ENCODE measurements at regions not wholly inside any gene's neighbourhood (a gene's known extent, or its start where the extent isn't known, plus 50 kb on each side); places are given as distances from the start of the nearest gene placed in this dataset.
"Not testable (repeated sequence)": the region's sequence is repeated elsewhere in the genome, so short reads cannot be mapped to it uniquely, and the experiment has no call there.

DNA sequence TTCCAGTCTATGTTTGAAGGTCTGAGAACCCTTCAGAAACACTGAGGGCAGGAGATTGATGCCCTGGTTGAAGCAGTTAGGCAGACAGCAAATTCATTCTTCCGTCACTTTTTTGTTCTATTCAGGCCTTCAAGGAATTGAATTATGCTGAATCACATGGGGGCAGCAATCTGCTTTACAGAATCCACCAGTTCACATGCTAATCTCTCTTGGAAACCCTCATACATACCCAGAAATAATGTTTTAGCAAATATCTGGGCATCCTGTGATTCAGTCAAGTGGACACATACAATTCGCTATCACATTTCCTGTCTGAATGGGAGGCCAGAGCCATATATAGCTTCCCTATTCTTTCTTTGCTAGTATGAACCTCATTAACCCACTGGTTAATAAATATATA lies 301.4 kb upstream of the CNTNAP5 start:
- no peak for DNase-seq

DNA sequence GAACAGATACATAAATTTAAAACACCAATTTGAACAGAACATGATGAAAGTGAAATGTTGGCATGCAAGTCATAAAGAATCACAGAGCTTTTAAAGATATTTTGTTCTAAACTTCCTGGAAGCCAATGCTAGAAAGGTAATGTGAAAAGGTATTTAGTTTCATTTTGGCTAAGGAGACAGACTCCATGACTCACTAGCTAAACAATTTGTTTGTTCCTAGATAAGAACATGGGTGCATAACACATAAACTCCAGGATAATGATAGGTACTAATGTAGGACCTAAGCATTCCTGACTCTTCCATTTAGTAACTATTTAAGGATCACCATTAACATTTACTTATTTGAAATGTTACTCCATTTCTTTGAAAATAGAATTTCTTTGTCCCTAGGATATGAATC lies 292.5 kb upstream of the CNTNAP5 start:
- DNase-seq: no peak

DNA sequence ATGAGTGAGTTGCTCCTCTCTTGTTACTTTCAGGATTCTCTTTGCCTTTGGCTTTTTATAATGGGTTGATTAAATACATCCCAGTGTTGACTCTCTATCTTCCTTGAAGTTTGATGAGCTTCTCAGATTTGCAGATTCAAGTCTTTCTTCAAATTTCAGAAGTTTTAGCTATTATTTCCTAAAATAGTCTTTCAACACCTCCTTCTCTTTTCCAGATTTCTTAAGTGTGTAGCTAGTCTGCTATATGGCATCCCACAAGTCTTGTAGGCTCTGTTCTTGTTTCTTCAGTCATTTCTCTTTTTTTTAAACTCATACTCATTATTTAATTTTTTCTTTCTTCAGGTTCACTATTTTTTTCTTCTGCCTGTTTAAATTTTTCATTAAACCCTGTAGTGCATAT lies 287.7 kb upstream of the CNTNAP5 start:
- no peak for DNase-seq

DNA sequence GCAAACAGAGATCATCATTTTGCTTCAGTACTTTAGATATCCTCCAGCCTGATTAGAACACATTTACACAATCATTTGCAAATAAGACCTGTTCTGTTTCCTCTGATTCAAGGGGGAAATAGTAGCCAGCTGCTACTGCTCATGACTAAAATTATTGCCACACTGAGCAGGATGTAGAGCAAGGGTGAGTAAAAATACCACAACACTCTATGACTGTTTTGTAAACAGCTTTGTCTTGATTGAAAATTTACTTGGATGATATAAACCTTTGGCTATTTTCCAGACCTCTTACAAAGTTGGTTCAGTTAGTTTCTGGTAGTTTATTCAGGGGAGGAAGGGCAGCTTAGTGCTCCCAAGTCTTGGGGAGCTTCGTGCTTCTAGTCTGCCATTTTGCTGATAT lies 286.4 kb upstream of the CNTNAP5 start:
- no peak for DNase-seq

DNA sequence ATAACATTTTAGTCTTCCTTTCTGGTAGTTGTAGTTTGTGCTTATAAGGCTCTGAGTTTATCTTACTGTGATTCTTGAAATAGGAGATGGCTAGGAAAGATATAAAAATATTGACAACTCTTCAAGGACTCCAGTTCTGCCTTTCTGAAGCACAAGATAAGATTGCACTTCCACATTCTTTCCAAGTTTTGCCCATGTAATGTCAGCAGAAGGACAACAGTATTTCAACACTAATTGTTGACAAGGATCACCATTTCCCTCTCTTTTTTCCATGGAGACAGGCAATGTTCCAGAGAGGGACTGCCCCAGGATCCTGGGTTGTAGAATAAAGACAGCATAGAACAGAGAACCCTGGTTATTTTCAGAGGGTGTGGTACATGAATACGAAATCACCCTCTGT lies 279.1 kb upstream of the CNTNAP5 start:
- no peak for DNase-seq

DNA sequence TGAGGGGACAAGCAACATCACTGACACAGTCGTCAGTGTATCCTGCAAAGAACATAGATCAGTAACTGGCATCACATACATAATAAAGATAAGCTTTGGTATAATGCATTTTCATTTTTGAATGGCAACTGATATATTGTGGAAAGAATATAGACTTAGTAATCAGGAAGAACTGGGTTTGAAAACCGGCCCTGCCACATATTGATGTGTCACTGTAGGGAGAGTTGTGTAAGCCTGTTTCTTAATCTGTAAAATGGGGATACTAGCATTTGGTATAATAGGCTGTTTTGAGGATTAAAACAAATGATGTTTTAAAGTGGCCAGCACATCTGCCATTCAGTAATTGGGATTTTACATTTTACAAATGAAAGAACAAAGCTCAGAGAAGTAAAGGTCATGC lies 277.8 kb upstream of the CNTNAP5 start:
- DNase-seq: no peak

DNA sequence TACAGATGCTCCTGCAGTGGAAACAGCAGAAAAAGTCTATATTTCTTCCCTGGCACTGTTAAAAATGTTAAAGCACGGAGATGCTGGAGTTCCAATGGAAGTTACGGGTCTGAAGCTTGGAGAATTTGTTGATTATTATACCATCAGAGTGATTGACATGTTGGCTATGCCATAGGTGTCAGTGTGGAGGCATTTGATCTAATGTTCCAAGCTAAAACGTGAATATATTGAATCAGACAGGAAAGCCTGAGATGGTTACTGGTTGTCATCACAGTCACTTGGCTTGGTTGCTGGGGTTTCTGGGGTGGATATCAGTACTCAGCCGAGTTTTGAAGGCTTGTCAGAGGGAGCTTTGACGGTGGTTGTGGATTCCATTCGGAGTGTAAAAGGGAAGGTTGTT lies 262.9 kb upstream of the CNTNAP5 start:
- no peak for DNase-seq

DNA sequence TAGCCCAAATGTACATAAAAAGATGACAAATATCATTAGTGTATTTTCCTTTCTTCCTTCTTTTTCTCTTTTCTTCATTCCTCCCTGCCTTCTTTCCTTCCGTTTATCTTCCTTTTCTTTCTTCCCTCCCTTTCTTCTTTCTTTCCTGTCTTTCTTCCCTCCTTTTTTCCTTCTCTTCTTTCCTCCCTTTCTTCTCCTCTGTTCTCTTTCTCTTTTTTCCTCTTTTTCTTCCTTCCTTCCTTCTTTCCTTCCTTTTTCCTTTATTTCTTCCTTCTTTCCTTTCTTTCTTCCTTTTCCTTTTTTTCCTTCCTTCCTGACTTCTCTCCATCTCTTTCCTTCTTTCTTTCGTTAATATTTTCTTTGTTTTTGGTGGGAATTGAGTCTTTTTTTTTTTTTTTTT lies 256.9 kb upstream of the CNTNAP5 start:
- DNase-seq: no peak

DNA sequence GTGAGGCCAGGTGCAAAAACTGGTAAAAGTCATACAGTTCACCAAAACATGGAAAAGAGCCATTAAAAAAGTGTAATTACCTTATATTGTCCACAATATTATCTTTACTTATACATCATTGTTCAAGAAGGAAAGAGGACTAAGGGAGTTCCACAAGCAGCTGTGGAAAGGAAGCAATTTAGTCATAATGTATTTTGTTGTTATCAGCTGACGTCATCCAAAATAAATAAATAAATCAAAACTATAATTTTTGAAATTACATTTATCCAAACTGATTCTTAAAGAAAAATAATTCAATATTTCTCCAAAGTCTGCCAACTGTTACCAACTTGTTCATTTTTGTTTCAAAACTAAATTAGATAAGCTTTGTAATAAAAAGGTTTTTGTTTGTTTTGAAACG lies 256.1 kb upstream of the CNTNAP5 start:
- DNase-seq: no peak

DNA sequence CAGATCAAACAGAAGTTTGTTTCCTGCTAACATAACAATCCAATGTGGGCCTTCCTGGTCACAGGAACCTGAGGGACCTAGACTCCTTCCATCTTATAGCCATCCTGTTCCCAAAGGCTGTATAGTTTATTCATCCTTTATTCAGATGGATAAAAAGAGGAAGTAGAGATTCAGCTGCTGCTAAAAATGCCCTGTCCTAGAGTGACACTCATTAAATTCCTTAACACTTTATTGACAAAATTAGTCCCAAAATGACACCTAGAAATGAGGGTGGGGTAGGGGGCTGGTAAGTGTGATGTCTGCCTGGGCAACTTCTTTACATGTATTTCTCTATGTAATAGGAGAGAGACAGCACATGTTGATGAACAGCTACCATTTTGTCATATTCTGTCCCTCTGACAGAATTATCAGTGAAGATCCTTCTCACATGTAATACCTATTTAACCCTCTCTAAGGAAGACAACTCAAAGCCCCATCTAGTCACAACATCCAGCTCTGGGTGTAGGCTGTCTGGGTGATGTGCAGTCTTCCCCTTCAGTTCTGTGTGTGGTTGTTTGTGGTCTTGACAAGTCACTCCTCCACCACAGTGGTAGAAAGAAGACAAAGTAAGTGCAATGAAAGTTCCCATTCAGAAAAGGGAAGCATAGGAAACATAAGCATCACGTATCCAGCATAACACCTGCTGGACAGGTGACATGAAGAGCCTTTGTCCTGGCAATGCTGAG lies 253.9 kb upstream of the CNTNAP5 start:
- DNase-seq: no peak

DNA sequence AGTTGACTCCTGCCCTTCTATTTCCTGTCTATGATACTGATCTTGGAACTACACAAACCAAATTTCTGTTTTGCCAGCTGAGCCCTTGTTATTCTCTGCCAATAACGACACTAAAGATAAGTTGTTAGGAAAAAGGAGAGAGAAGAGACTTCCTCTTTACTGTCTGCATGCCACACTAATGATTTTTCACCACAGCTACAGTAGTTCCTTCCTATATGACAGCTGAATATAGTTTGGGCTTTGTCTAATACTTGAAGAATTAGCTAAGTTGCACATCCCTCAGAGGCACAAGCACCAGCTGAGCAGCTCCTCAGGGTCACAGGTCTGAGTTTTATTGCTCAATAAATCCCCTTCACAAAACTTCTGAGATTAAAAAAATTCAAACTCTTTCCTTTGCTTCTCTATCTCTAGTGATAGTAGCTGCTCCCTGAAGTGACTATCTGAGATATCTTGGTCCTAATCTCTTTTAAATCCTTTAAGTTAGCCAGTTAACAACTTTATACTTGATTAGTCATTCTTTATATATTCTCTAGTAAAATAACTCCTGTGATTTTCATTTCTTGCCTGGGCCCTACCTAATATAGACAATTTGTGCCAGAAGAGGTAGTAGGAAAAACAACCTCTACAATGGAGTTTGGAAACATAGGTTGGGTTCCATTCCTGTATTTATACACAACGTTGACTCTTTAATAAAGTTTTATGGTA lies 253.0 kb upstream of the CNTNAP5 start:
- DNase-seq: no peak

DNA sequence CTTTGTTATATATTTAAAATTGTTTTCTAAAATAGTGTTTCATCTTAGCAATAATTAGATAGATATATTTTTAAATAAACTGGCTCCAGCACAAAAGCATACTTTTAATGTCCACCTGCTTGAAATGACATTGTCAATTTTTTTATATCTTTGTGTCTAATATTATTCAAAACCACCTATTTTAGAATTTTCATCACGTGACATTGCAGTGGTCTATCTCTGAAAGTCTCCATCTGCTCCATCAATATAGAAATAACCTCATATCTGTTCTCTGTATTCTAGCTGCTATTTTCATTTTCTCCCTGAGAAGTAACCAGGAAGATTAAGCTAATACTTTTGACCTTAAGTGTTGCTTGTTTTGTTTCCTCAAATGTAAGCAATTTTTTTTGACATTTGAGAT lies 248.0 kb upstream of the CNTNAP5 start:
- DNase-seq: no peak

DNA sequence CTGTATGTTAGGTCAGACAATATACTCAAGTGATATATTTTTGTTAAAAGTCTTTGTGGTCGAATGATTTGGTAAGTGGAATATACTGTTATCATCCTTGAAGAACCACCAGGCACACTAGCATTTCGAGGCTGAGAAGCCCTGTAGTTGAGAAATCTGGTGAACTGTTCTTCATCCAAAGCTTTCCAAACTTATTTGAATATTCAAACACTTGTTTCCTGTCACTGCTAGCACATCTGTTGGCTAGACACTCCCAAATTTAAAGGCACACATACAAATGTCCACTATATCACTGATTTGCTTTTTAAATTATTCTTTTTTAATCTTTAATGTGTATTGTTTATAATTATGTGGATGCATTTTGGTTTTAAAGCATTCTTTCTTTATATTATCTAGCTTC lies 241.9 kb upstream of the CNTNAP5 start:
- DNase-seq: no peak

DNA sequence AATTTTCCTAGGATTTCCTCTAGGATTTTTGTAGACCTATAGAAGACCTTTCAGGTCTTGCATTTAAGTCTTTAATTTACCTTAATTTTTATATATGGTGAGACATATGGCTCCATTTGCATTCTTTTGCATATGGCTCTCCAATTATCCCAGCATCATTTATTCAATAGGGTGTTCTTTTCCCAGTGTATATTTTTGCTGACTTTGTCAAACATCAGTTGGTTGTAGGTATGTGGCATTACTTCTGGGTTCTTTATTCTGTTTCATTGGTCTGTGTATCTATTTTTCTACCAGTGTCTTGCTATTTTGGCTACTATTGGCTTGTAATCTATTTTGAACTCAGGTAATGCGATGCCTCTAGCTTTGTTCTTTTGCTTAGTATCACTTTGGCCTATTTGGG lies 239.8 kb upstream of the CNTNAP5 start:
- no peak for DNase-seq

DNA sequence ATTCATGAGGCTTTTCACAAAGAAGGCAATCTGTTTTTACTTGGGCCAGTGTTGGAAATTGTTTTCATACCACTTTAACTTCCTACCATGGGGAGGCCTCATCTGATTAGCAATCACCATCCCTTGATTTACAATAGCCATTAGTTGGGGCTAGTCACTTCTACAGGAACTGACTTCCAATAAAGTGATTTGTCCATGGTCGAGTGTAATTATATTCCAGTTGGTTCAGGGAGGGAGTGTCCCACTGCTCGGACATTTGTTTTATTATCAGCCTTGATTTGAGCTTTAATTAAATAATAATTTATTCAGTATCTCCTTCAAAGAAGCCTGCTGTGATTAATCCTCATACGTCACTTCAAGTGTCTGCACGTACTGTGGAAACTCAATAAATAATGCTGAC lies 233.9 kb upstream of the CNTNAP5 start:
- no peak for DNase-seq

DNA sequence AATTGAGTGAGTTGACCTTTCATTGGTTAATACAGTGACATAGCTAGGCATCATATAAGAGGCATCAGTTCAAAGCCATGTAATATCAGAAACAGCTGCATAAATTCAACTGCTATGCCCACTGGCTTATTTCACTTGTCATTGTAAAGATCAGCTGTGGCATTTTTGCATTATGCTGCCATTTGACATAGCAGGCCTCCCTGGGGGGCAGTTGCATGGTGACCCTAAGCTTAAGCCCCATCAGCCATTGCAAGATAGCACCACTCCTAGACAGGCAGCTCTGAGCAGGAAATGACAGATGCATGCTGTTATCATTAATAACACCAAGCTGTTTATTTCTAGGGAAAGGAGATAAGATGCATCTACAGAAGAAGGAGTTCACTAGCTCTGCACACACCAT lies 233.4 kb upstream of the CNTNAP5 start:
- DNase-seq: no peak

DNA sequence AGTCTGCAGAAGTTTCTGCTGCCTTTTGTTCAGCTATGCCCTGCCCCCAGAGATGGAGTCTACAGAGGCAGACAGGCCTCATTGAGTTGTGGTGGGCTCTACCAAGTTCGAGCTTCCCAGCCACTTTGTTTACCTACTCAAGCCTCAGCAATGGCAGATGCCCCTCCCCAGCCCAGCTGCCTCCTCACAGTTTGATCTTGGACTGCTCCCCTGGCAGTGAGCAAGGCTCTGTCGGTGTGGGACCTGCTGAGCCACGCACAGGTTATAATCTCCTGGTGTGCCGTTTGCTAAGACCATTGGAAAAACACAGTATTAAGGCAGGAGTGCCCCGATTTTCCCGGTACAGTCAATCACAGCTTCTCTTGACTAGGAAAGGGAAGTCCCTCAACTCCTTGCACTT lies 221.0 kb upstream of the CNTNAP5 start:
- DNase-seq: not testable (repeated sequence)

DNA sequence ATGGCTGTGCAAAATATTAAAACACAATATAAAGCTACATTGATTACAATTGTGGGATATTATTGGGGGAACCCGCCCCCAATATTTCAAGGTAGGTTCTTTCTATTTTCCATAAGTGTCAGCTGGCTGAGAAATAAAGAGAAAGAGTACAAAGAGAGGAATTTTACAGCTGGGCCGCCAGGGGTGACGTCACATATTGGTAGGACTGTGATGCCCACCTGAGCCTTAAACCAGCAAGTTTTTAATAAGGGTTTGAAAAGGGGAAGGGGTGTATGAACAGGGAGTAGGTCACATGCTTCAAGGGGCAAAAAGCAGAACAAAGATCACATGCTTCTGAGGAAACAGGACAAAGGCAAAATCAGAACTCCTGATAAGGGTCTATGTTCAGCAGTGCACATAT lies 219.3 kb upstream of the CNTNAP5 start:
- DNase-seq: not testable (repeated sequence)

DNA sequence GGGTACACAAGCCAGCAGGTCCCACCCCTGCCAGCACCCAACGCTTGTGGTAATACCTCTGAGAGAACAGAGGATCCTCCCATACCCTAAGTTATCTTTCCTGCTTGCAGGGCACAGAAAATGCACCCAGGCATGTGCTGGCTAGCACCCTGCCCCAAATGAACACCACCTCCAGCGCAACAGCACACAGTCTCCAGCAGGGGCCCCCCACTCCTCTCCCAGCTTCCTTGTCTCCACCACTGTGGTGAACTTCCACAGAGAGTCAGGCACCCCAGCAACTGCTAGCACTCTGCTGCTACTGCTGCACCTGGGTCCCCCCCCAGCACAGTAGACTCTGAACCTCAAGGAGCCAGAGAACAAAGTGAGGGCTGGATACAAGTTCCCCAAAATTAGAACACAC lies 216.8 kb upstream of the CNTNAP5 start:
- DNase-seq: no peak

DNA sequence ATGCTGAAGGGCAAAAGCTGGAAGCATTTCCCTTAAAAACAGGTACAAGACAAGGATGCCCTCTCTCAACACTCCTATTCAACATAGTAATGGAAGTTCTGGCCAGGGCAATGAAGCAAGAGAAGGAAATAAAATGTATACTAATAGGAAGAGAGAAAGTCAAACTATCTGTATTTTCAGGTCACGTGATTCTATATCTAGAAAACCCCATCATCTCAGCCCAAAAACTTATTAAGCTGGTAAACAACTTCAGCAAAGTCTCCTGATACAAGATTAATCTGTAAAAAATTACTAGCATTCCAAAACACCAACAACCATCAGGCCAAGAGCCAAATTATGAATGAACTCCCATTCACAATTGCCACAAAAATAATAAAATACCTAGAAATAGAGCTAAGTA lies 213.2 kb upstream of the CNTNAP5 start:
- DNase-seq: no peak

DNA sequence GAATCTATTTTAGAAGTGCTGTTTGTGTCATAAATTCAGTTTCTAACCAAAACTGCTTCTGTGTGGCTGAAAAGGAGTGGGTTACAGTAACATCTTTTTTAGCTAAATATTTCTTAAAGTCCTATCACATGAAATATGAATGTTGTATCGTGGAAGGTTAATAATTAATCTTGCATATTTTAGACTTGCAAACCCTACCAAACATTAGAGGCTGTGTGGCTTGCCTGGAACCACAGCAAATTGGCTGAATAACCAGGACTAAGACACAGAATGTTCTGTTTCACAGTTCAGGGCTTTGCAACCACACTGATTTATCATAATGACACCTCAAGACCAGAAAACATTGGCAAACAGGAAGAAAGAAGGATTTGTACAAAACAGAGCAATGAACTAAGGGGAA lies 208.9 kb upstream of the CNTNAP5 start:
- DNase-seq: no peak

DNA sequence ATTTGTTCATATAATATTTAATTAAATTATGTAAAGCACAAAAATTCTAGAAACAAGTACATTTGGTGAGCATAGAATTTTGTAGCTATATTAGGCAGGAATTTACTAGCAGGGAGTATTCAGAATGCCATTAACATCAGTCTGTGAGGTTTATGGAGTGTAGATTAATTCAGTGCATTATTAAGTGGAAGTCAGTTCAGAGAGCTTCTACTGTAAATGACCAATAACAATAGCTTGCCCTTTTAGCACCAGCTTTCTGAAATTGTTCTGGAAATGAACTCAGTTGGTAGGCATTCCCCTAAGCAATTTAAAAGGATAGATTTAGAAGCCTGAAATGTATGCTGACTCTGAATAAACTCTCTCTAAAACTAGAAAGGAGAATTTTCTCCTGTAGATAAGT lies 208.2 kb upstream of the CNTNAP5 start:
- no peak for DNase-seq

DNA sequence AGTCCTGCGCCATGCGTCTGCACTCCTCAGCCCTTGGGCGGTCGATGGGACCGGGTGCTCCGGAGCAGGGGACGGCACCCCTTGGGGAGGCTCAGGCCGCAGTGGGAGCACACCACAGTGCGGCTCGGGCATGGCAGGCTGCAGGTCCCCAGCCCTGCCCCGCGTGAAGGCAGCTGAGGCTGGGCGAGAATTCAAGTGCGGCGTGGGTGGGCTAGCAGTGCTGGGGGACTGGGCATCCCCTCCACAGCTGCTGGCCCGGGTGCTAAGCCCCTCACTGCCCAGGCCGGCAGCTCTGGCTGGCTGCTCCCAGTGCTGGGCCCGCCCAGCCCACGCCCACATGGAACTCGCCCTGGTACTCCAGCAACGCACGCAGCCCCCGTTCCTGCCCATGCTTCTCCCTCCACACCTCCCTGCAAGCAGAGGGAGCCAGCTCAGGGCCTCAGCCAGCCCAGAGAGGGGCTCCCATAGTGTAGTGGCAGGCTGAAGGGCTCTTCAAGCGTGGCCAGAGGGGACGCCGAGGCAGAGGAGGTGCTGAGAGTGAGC lies 198.3 kb upstream of the CNTNAP5 start:
- DNase-seq: no peak

DNA sequence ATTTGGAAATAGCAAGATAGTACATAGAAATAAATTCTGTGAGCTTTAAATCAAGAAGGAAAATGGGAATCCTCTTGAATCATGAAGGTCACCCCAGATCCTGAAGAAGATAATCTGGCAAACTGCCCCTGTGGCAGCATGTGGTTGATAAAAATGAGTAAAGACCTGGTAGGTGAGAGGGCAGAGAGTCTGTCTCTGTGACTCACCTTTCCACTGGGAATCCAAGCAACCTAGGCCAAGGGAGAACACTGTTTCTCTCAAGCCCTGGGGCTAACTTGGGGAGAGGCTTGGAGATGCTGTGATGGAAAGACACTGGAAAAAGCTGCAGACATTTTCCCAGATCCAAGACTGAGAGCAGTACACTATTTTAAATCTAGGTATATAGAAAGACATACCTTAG lies 185.8 kb upstream of the CNTNAP5 start:
- DNase-seq: no peak

DNA sequence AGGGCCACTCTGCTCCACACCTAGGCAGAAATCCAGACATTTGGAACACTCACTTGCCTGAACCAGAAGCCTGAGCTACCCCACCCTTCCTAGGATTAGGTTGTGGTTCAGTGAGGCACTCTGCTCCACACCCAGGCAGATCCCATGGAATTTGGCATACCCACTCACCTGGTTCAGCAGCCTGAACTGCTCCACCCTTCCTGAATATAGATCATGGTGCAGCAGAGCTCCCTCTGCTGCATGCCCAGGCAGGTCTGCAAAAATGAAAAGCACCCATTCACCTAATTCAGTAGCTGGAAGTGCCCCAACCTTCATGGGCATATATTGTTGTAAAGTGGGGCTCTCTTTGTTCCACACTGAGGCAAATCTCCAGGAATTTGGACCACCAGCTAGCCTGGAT lies 185.1 kb upstream of the CNTNAP5 start:
- no peak for DNase-seq
